CD4-positive, alpha-beta T cell treated with Interleukin-10 for 1 hour (primary cell): ENCODE measurements at regions not wholly inside any gene's neighbourhood (a gene's known extent, or its start where the extent isn't known, plus 50 kb on each side); places are given as distances from the start of the nearest gene placed in this dataset.
"Not testable (repeated sequence)": the region's sequence is repeated elsewhere in the genome, so short reads cannot be mapped to it uniquely, and the experiment has no call there.

Experiments
- DNase-seq: peaks from one replicate; pipeline ENCODE4 v3.0.0-alpha.2; 2020

- DNase-seq: not testable (repeated sequence)
Measured at GRCh38 chr15:20305912-20306311, 235.7 kb downstream of the GOLGA6L6 start.

GRCh38 chr15:20305015-20305465, 236.6 kb downstream of the GOLGA6L6 start:
- not testable (repeated sequence) for DNase-seq

GRCh38 chr15:20304282-20305014, 237.2 kb downstream of the GOLGA6L6 start:
- not testable (repeated sequence) for DNase-seq

- not testable (repeated sequence) for DNase-seq
Measured at GRCh38 chr15:20303248-20304171, 238.1 kb downstream of the GOLGA6L6 start.

- DNase-seq: not testable (repeated sequence)
Measured at GRCh38 chr15:20302141-20303069, 239.2 kb downstream of the GOLGA6L6 start.

- not testable (repeated sequence) for DNase-seq
Measured at GRCh38 chr15:20301471-20302081, 240.0 kb downstream of the GOLGA6L6 start.

- DNase-seq: not testable (repeated sequence)
Measured at GRCh38 chr15:20301041-20301390, 240.6 kb downstream of the GOLGA6L6 start.

GRCh38 chr15:20300351-20301040, 241.1 kb downstream of the GOLGA6L6 start:
- DNase-seq: not testable (repeated sequence)

GRCh38 chr15:20297603-20298123, 243.9 kb downstream of the GOLGA6L6 start:
- not testable (repeated sequence) for DNase-seq

- DNase-seq: not testable (repeated sequence)
Measured at GRCh38 chr15:20296261-20296660, 245.3 kb downstream of the GOLGA6L6 start.

GRCh38 chr15:20295238-20295811, 246.3 kb downstream of the GOLGA6L6 start:
- no peak for DNase-seq

- no peak for DNase-seq
Measured at GRCh38 chr15:20294651-20295237, 246.9 kb downstream of the GOLGA6L6 start.

GRCh38 chr15:20292422-20293005, 249.1 kb downstream of the GOLGA6L6 start:
- not testable (repeated sequence) for DNase-seq

GRCh38 chr15:20291616-20292015, 250.0 kb downstream of the GOLGA6L6 start:
- DNase-seq: not testable (repeated sequence)

GRCh38 chr15:20290606-20291005, 251.0 kb downstream of the GOLGA6L6 start:
- not testable (repeated sequence) for DNase-seq

- not testable (repeated sequence) for DNase-seq
Measured at GRCh38 chr15:20289538-20290103, 252.0 kb downstream of the GOLGA6L6 start.

GRCh38 chr15:20288800-20289537, 252.6 kb downstream of the GOLGA6L6 start:
- not testable (repeated sequence) for DNase-seq

GRCh38 chr15:20286559-20286958, 255.0 kb downstream of the GOLGA6L6 start:
- not testable (repeated sequence) for DNase-seq
